SK-N-SH treated with all-trans-retinoic acid at 6 μM for 48 hours (cell line): ENCODE measurements at regions not wholly inside any gene's neighbourhood (a gene's known extent, or its start where the extent isn't known, plus 50 kb on each side); places are given as distances from the start of the nearest gene placed in this dataset.

ENCODE experiments used
- ARNTL ChIP-seq: fragments of 450-650 bp; formaldehyde crosslinking; IDR thresholded peaks from 2 replicates; pipeline ENCODE4 v1.5.0; 2020; ENCODE audit warnings: low read depth, mild to moderate bottlenecking, moderate library complexity, borderline replicate concordance
- BACH2 ChIP-seq: fragments of 250-450 bp; sonication (Bioruptor Pico); IDR thresholded peaks from 2 replicates; pipeline ENCODE4 v1.9.0; 2021; ENCODE audit warnings: mild to moderate bottlenecking, borderline replicate concordance
- CSDC2 ChIP-seq: fragments of 250-450 bp; sonication (Bioruptor Pico); IDR thresholded peaks from 2 replicates; pipeline ENCODE4 v1.5.0; 2020; ENCODE audit warnings: mild to moderate bottlenecking, moderate library complexity
- CSRNP3 ChIP-seq: fragments of 250-450 bp; sonication (Bioruptor Pico); IDR thresholded peaks from 2 replicates; pipeline ENCODE4 v1.5.1; 2021; ENCODE audit warnings: mild to moderate bottlenecking, moderate library complexity
- ESRRG ChIP-seq: fragments of 250-450 bp; sonication (Bioruptor Pico); IDR thresholded peaks from 2 replicates; pipeline ENCODE4 v1.6.1; 2021; ENCODE audit warnings: mild to moderate bottlenecking
- PATZ1 ChIP-seq: fragments of 250-450 bp; sonication (Bioruptor Pico); IDR thresholded peaks from 2 replicates; pipeline ENCODE4 v1.8.0; 2020; ENCODE audit warnings: mild to moderate bottlenecking, moderate library complexity, borderline replicate concordance
- POU6F1 ChIP-seq: fragments of 250-450 bp; sonication (Bioruptor Pico); IDR thresholded peaks from 2 replicates; pipeline ENCODE4 v1.8.0; 2021; ENCODE audit warnings: low read depth, mild to moderate bottlenecking, moderate library complexity, borderline replicate concordance
- RARB ChIP-seq: fragments of 250-450 bp; sonication (Bioruptor Pico); IDR thresholded peaks from 2 replicates; pipeline ENCODE4 v1.8.0; 2021; ENCODE audit warnings: mild to moderate bottlenecking, moderate library complexity
- SNAI2 ChIP-seq: fragments of 250-450 bp; sonication (Bioruptor Pico); IDR thresholded peaks from 2 replicates; pipeline ENCODE4 v1.5.0; 2020; ENCODE audit warnings: mild to moderate bottlenecking, moderate library complexity
- TOX ChIP-seq: fragments of 250-450 bp; sonication (Bioruptor Pico); IDR thresholded peaks from 2 replicates; pipeline ENCODE4 v1.8.0; 2021; ENCODE audit warnings: mild to moderate bottlenecking, moderate library complexity, borderline replicate concordance
- ZFP30 ChIP-seq: fragments of 450-650 bp; formaldehyde crosslinking; IDR thresholded peaks from 2 replicates; pipeline ENCODE4 v1.5.0; 2022; ENCODE audit warnings: mild to moderate bottlenecking, moderate library complexity
- ZNF8 ChIP-seq: fragments of 450-650 bp; formaldehyde crosslinking; IDR thresholded peaks from 2 replicates; pipeline ENCODE4 v1.5.0; 2020; ENCODE audit warnings: mild to moderate bottlenecking, moderate library complexity

GRCh38 chr18:10190564-10190963 is 263.9 kb upstream of the APCDD1 start:
- TF ChIP-seq PATZ1 (CRISPR knock-in tag) (no peak), ESRRG (CRISPR knock-in tag) (no peak), CSRNP3 (CRISPR knock-in tag) (no peak), ZFP30 (no peak), CSDC2 (CRISPR knock-in tag) (no peak), TOX (CRISPR knock-in tag) (no peak), ZNF8 (CRISPR knock-in tag) (no peak), BACH2 (CRISPR knock-in tag) (no peak), RARB (no peak), POU6F1 (no peak), ARNTL (CRISPR knock-in tag) (no peak), SNAI2 (no peak)
